A549 (cell line): ENCODE measurements at regions not wholly inside any gene's neighbourhood (a gene's known extent, or its start where the extent isn't known, plus 50 kb on each side); places are given as distances from the start of the nearest gene placed in this dataset.

Experiments
- ATAC-seq, 2 experiments: fragments of 200-7000 bp in 1 of 2; fragments of >200 bp in 1 of 2; cut with Nextera tagmentation in 1 of 2; cut with Tn5 transposase in 1 of 2; 3 replicates each; pipeline versions ENCODE4 v1.8.0 to v1.9.1; 2018 to 2020; ENCODE audit warnings: mild to moderate bottlenecking in 1 of 2, moderate library complexity in 1 of 2
- CTCF ChIA-PET: fragments of 300-600 bp; sonication (Branson Sonifier 250); formaldehyde crosslinking; extraction: SDS; loops from one replicate; lab custom pipeline; 2021; ENCODE audit warnings: antibody characterized with exemption, inconsistent platforms; lab: Yijun Ruan, JAX
- POLR2A ChIA-PET: fragments of 350-600 bp; formaldehyde crosslinking; extraction: SDS; loops from one replicate; lab custom pipeline; 2021; ENCODE audit warnings: antibody characterized with exemption, inconsistent platforms; lab: Yijun Ruan, JAX
- DNase-seq, 2 experiments: peaks; one replicate each; pipeline versions ENCODE4 v3.0.0 to v3.0.0-alpha.2; 2011 to 2016; ENCODE audit warnings: low read depth in 1 of 2, low spot score in 1 of 2
- FAIRE-seq: peaks from 2 replicates; lab custom pipeline; 2011; peaks lifted over from hg19 to GRCh38; lab: Jason Lieb, UNC
- H3K27ac ChIP-seq, 2 experiments: fragments of >200 bp; sonication (Bioruptor Twin); formaldehyde crosslinking; 3 replicates each; pipeline ENCODE4 v1.5.1; 2016 to 2017
- H3K4me1 ChIP-seq: fragments of >200 bp; sonication (Bioruptor Twin); formaldehyde crosslinking; 3 replicates; pipeline ENCODE4 v1.6.1; 2016
- H3K4me2 ChIP-seq: fragments of >200 bp; sonication (Bioruptor Twin); formaldehyde crosslinking; 3 replicates; pipeline ENCODE4 v1.6.1; 2016
- H3K4me3 ChIP-seq: fragments of >200 bp; sonication (Bioruptor Twin); formaldehyde crosslinking; 3 replicates; pipeline ENCODE4 v1.5.1; 2016
- H3K9me3 ChIP-seq: fragments of >200 bp; sonication (Bioruptor Twin); formaldehyde crosslinking; 3 replicates; pipeline ENCODE4 v1.6.1; 2016
- CEBPB ChIP-seq, 2 experiments: fragments of >200 bp in 1 of 2; sonication (Bioruptor Twin) in 1 of 2; formaldehyde crosslinking in 1 of 2; IDR thresholded peaks; 2 replicates each; pipeline ENCODE4 v1.6.1; 2012 to 2016
- FOSL2 ChIP-seq, 2 experiments: fragments of 450-650 bp in 1 of 2; fragments of >200 bp in 1 of 2; sonication (Bioruptor Twin) in 1 of 2; formaldehyde crosslinking; IDR thresholded peaks; 2 replicates each; pipeline versions ENCODE4 v1.5.0 to v1.6.1; 2016 to 2020; ENCODE audit warnings: mild to moderate bottlenecking in 1 of 2, moderate library complexity in 1 of 2
- GATA3 ChIP-seq: IDR thresholded peaks from 2 replicates; pipeline ENCODE4 v1.6.1; 2012; ENCODE audit warnings: borderline replicate concordance
- HEYL ChIP-seq: fragments of 250-450 bp; sonication (Bioruptor Pico); IDR thresholded peaks from 2 replicates; pipeline ENCODE4 v1.8.0; 2021; ENCODE audit warnings: mild to moderate bottlenecking, moderate library complexity
- HOXA7 ChIP-seq: fragments of 250-450 bp; sonication (Bioruptor Pico); IDR thresholded peaks from 2 replicates; pipeline ENCODE4 v1.5.0; 2020; ENCODE audit warnings: mild to moderate bottlenecking, moderate library complexity
- JUNB ChIP-seq: fragments of >200 bp; sonication (Bioruptor Twin); formaldehyde crosslinking; IDR thresholded peaks from 2 replicates; pipeline ENCODE4 v1.6.1; 2016
- KDM1A ChIP-seq: fragments of 200-600 bp; sonication (generic); IDR thresholded peaks from 2 replicates; pipeline ENCODE4 v1.6.1; 2016; ENCODE audit warnings: low read depth, mild to moderate bottlenecking
- MAFK ChIP-seq: fragments of 450-650 bp; IDR thresholded peaks from 2 replicates; pipeline ENCODE4 v1.6.1; 2014; ENCODE audit not compliant: partially characterized antibody
- MAZ ChIP-seq: fragments of 150-350 bp; IDR thresholded peaks from 2 replicates; pipeline ENCODE4 v1.6.1; 2014; ENCODE audit warnings: antibody characterized with exemption, low read depth, low read length, borderline replicate concordance
- NFE2L2 ChIP-seq: fragments of 150-350 bp; conservative IDR thresholded peaks from 2 replicates; pipeline ENCODE4 v1.6.1; 2014; ENCODE audit warnings: low read length
- PHF8 ChIP-seq: fragments of 200-600 bp; sonication (generic); IDR thresholded peaks from 2 replicates; pipeline ENCODE4 v1.6.1; 2016; ENCODE audit warnings: low read depth, mild to moderate bottlenecking, antibody characterized with exemption, moderate library complexity, borderline replicate concordance
- POLR2A ChIP-seq: IDR thresholded peaks from 2 replicates; pipeline ENCODE4 v1.6.1; 2012; ENCODE audit warnings: mild to moderate bottlenecking, low read length
- POLR2AphosphoS2 ChIP-seq: conservative IDR thresholded peaks from 2 replicates; pipeline ENCODE4 v1.6.1; 2012; ENCODE audit warnings: low read length, improper control_type of control experiment, inconsistent platforms
- RFX5 ChIP-seq: fragments of 450-650 bp; IDR thresholded peaks from 2 replicates; pipeline ENCODE4 v1.7.1; 2014; ENCODE audit warnings: antibody characterized with exemption, mild to moderate bottlenecking, moderate library complexity
- SREBF2 ChIP-seq: fragments of 450-650 bp; IDR thresholded peaks from 2 replicates; pipeline ENCODE4 v1.6.1; 2014; ENCODE audit warnings: mild to moderate bottlenecking, moderate library complexity
- TP53 ChIP-seq: fragments of 250-450 bp; sonication (Bioruptor Pico); IDR thresholded peaks from 2 replicates; pipeline ENCODE4 v1.5.0; 2021; ENCODE audit warnings: mild to moderate bottlenecking, moderate library complexity
- ZC3H11A ChIP-seq: fragments of 450-650 bp; IDR thresholded peaks from 2 replicates; pipeline ENCODE4 v1.6.1; 2014; ENCODE audit warnings: antibody characterized with exemption, mild to moderate bottlenecking
- WGBS: methylation state at CpG from one replicate; pipeline ENCODE4 v1.1.6; 2017; ENCODE audit errors: missing lambda C conversion rate; 5-methylcytosine and 5-hydroxymethylcytosine counted together
- TF ChIP-seq, protein P1 (sequence below): fragments of >200 bp; sonication (Bioruptor Twin); formaldehyde crosslinking; IDR thresholded peaks from 2 replicates; pipeline ENCODE4 v1.6.1; 2016
- TF ChIP-seq, protein P2 (sequence below): fragments of 150-350 bp; IDR thresholded peaks from 2 replicates; pipeline ENCODE4 v1.6.1; 2014; ENCODE audit warnings: low read depth, mild to moderate bottlenecking, low read length
- TF ChIP-seq, protein P3 (sequence below): fragments of 250-450 bp; sonication (Bioruptor Pico); IDR thresholded peaks from 2 replicates; pipeline ENCODE4 v1.5.0; 2021; ENCODE audit warnings: mild to moderate bottlenecking, moderate library complexity, borderline replicate concordance

DNA sequence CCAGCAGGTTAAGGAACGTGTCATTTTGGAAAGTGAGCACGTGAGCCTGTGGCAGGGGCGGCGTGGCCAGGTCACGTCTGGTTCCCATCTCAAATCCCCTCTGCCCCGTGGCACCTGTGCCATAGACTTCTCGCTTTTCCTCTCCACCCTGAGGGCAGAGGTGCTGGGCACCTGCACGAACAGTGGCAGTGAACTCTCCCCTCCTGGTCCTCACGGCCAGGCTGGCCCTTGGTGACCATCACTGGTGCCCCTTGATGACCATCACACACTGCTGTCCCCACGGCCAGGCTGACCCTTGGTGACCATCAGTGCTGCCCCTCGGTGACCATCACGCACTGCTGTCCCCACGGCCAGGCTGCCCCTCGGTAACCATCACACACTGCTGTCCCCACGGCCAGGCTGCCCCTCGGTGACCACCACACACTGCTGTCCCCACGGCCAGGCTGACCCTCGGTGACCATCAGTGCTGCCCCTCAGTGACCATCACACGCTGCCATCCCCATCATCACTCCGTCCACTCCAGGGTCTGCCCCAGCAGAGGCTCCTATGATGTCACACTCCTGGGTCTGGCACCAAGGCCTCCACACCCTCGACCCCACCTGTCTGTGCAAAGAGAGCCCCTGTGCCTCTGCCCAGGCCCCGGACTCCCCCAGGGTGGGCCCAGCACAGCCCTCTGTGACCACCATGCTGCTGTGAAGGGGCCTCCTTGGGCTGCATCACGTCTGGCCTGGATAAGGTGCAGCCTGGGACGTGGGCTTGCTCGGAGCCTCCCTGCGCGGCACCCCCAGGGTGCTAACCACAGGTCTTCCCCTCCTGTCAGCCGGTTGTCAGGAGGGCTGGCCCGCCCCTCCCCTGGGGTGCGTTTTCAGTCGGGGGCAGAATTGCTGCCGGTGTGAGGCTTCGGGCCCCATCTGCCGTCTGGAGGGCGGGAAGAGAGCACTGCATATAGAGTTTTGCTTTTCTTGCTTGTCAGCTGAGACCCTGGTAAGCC lies 738.6 kb downstream of the BRD1 start:
- TF ChIP-seq HEYL (CRISPR knock-in tag) = no peak
- no peak for TF ChIP-seq CEBPB (IDR thresholded peaks at IDR 0.05)
- no peak for TF ChIP-seq PHF8
- no peak for TF ChIP-seq FOSL2 (IDR thresholded peaks at IDR 0.05)
- no peak for TF ChIP-seq FOSL2 (CRISPR knock-in tag; IDR thresholded peaks at IDR 0.05)
- TF ChIP-seq NFE2L2 = no peak
- TF ChIP-seq KDM1A = no peak
- no peak for TF ChIP-seq MAZ
- TF ChIP-seq SREBF2 = no peak
- no peak for TF ChIP-seq GATA3
- TF ChIP-seq ZC3H11A = no peak
- no peak for TF ChIP-seq POLR2AphosphoS2
- TF ChIP-seq, protein P1, sequence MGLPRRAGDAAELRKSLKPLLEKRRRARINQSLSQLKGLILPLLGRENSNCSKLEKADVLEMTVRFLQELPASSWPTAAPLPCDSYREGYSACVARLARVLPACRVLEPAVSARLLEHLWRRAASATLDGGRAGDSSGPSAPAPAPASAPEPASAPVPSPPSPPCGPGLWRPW = no peak
- no peak for TF ChIP-seq POLR2A
- TF ChIP-seq HOXA7 (CRISPR knock-in tag) = no peak
- TF ChIP-seq, all 56 proteins: peak for 0
- ChIA-PET CTCF (no interaction called here), POLR2A (no interaction called here)
- Histone ChIP-seq H3K4me1 (0 out of 3 replicates have a peak, but pooled peaks cover 3% of the 10 kb centered on the region), H3K4me2 (no peak overlapping the region), H3K27ac (no peak overlapping the region), H3K9me3 (no peaks in the 10 kb centered on the region), H3K4me3 (no peak overlapping the region)
- no peak for DNase-seq
- WGBS = 57% methylated on average over 12 of the region's 35 CpGs
- FAIRE-seq = no peak
- ATAC-seq = no peak

DNA sequence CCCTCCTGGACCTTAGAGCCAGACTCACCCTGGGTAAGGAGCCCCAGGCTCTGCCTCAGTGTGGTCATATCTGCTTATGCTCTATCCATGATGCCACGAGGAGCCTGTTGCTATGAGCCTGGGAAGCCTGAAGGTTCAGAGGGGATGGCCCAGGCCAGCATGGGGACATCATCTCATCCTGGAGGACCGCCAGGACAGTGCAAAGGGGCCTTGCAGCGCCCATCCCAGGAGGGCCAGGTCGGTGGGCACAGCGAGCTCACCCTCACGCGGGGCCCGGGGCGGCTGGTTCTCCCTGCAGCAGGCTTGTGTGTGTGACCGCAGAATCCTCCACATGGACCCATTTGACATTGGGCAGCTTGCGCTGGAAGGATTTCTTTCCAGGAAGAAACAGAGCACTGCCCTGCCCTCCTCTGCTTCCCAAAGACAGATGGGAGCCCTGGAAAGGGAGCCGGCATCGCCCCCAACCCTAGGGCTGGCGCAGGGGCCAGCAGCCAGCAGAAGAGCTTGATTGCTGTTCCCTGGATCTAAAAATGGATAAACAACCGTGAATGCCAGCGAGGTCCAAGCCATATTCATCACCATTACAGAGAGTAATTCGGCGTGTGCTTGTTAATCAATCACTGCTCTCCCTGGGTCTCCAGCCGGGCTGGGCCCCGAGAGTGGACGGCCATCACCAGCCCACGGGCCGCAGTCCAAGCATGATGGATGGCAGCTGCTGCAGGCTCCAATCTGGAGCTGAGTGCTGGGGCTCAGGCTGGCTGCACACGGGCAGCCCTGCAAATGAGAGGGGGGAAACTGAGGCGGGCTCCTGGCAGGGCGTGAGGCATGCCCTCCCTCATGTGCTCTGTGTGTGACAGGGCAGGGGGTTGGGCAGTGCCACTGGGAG lies 739.7 kb downstream of the BRD1 start:
- FAIRE-seq (no peak), ATAC-seq (no peak), DNase-seq (no peak)
- no peak overlapping the region for H3K4me3 ChIP-seq
- 0 out of 3 replicates have a peak, but pooled peaks cover 3% of the 10 kb centered on the region for H3K4me1 ChIP-seq
- 51% methylated on average over 7 of the region's 26 CpGs for WGBS
- no peak overlapping the region for H3K27ac ChIP-seq
- POLR2A ChIA-PET = no interaction called here
- TF ChIP-seq TP53 (no peak), MAFK (no peak), JUNB (no peak), RFX5 (no peak)
- TF ChIP-seq, protein P2, sequence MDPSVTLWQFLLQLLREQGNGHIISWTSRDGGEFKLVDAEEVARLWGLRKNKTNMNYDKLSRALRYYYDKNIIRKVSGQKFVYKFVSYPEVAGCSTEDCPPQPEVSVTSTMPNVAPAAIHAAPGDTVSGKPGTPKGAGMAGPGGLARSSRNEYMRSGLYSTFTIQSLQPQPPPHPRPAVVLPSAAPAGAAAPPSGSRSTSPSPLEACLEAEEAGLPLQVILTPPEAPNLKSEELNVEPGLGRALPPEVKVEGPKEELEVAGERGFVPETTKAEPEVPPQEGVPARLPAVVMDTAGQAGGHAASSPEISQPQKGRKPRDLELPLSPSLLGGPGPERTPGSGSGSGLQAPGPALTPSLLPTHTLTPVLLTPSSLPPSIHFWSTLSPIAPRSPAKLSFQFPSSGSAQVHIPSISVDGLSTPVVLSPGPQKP = no peak
- TF ChIP-seq, protein P3, sequence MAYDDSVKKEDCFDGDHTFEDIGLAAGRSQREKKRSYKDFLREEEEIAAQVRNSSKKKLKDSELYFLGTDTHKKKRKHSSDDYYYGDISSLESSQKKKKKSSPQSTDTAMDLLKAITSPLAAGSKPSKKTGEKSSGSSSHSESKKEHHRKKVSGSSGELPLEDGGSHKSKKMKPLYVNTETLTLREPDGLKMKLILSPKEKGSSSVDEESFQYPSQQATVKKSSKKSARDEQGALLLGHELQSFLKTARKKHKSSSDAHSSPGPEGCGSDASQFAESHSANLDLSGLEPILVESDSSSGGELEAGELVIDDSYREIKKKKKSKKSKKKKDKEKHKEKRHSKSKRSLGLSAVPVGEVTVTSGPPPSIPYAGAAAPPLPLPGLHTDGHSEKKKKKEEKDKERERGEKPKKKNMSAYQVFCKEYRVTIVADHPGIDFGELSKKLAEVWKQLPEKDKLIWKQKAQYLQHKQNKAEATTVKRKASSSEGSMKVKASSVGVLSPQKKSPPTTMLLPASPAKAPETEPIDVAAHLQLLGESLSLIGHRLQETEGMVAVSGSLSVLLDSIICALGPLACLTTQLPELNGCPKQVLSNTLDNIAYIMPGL (CRISPR knock-in tag) = no peak
- TF ChIP-seq, all 56 proteins: peak for 0
- Histone ChIP-seq H3K4me2 (no peak overlapping the region), H3K9me3 (no peaks in the 10 kb centered on the region)
- CTCF ChIA-PET = no interaction called here
